H1 (cell line): ENCODE measurements at regions not wholly inside any gene's neighbourhood (a gene's known extent, or its start where the extent isn't known, plus 50 kb on each side); places are given as distances from the start of the nearest gene placed in this dataset.

Experiments used
- CTCF ChIA-PET: fragments of 300-600 bp; sonication (Branson Sonifier 250); formaldehyde crosslinking; loops from one replicate; lab custom pipeline; 2021; ENCODE audit not compliant: partially characterized antibody; lab: Charles Lee
- POLR2A ChIA-PET: fragments of 300-600 bp; sonication (Branson Sonifier 250); formaldehyde crosslinking; loops from one replicate; lab custom pipeline; 2021; ENCODE audit warnings: inconsistent platforms; ENCODE audit not compliant: partially characterized antibody; lab: Charles Lee
- DNase-seq, 2 experiments: peaks; one replicate each; pipeline versions ENCODE4 v3.0.0 to v3.0.0-alpha.2; 2010 to 2022; ENCODE audit warnings: low spot score in 2 of 2, low read depth in 1 of 2, mixed read lengths in 1 of 2
- FAIRE-seq: peaks from 2 replicates; lab custom pipeline; 2011; peaks lifted over from hg19 to GRCh38; lab: Jason Lieb, UNC
- H2AFZ ChIP-seq: 2 replicates; pipeline ENCODE4 v1.8.1; 2012; ENCODE audit warnings: low read length, inconsistent platforms
- H2AK5ac ChIP-seq: 2 replicates; pipeline ENCODE4 v1.6.1; 2013; ENCODE audit warnings: low read depth, low read length
- H2BK120ac ChIP-seq: replicated peaks from 2 replicates; pipeline ENCODE3; 2013; ENCODE audit warnings: low read depth, low read length, inconsistent platforms
- H2BK12ac ChIP-seq: 2 replicates; pipeline ENCODE4 v1.6.1; 2013; ENCODE audit warnings: low read depth, low read length
- H2BK15ac ChIP-seq: 2 replicates; pipeline ENCODE4 v1.6.1; 2013; ENCODE audit warnings: low read length
- H2BK20ac ChIP-seq: 2 replicates; pipeline ENCODE4 v1.6.1; 2013; ENCODE audit warnings: low read length
- H2BK5ac ChIP-seq: 2 replicates; pipeline ENCODE4 v1.6.1; 2013; ENCODE audit warnings: low read depth, low read length
- H3K14ac ChIP-seq: 2 replicates; pipeline ENCODE4 v1.6.1; 2013; ENCODE audit warnings: inconsistent platforms; ENCODE audit not compliant: insufficient read length
- H3K18ac ChIP-seq: 2 replicates; pipeline ENCODE4 v1.6.1; 2013; ENCODE audit warnings: low read length; ENCODE audit errors: extremely low read depth
- H3K23ac ChIP-seq: 2 replicates; pipeline ENCODE4 v1.6.1; 2013; ENCODE audit warnings: inconsistent platforms; ENCODE audit not compliant: insufficient read length
- H3K23me2 ChIP-seq: 2 replicates; pipeline ENCODE4 v1.6.1; 2013; ENCODE audit warnings: low read depth, low read length
- H3K27ac ChIP-seq: 2 replicates; pipeline ENCODE4 v1.6.1; 2011; ENCODE audit warnings: low read depth, low read length, inconsistent platforms
- H3K27me3 ChIP-seq, 4 experiments: replicated peaks in 1 of 4; 1 replicate in 1 of 4; 2 replicates in 3 of 4; pipeline versions ENCODE4 v1.6.1 to v1.8.1; 2011 to 2013; ENCODE audit warnings: low read length in 3 of 4, mild to moderate bottlenecking in 3 of 4, inconsistent platforms in 2 of 4, mixed read lengths in 2 of 4, moderate library complexity in 1 of 4; ENCODE audit not compliant: control insufficient read depth in 3 of 4, insufficient read depth in 3 of 4; ENCODE audit errors: extremely low read depth in 1 of 4
- H3K36me3 ChIP-seq, 4 experiments: 2 replicates each; pipeline versions ENCODE4 v1.6.1 to v1.8.1; 2011 to 2013; ENCODE audit warnings: mild to moderate bottlenecking in 4 of 4, low read length in 3 of 4, moderate library complexity in 2 of 4, control low read depth in 1 of 4, inconsistent platforms in 1 of 4; ENCODE audit not compliant: insufficient read depth in 4 of 4, control insufficient read depth in 2 of 4
- H3K4ac ChIP-seq: replicated peaks from 2 replicates; pipeline ENCODE3; 2013; ENCODE audit warnings: low read length, low read depth, mixed read lengths, inconsistent platforms; ENCODE audit not compliant: insufficient read length
- H3K4me1 ChIP-seq, 4 experiments: replicated peaks in 1 of 4; 1 replicate in 1 of 4; 2 replicates in 3 of 4; pipeline versions ENCODE4 v1.6.1 to v1.8.1; 2011 to 2013; ENCODE audit warnings: low read length in 3 of 4, inconsistent platforms in 2 of 4, mixed read lengths in 1 of 4; ENCODE audit not compliant: insufficient read depth in 4 of 4, control insufficient read depth in 3 of 4
- H3K4me2 ChIP-seq, 2 experiments: 2 replicates each; pipeline versions ENCODE4 v1.6.1 to v1.8.1; 2011 to 2013; ENCODE audit warnings: low read depth in 2 of 2, low read length in 2 of 2, control low read depth in 1 of 2, inconsistent platforms in 1 of 2, mild to moderate bottlenecking in 1 of 2; ENCODE audit not compliant: insufficient read depth in 1 of 2
- H3K4me3 ChIP-seq, 4 experiments: fragments of 200-600, 300-600 bp in 1 of 4; sonication (generic), shearing (Covaris generic), sonication (Bioruptor Twin) in 1 of 4; 2 replicates each; pipeline versions ENCODE4 v1.5.1 to v1.8.1; 2011 to 2016; ENCODE audit warnings: low read length in 4 of 4, low read depth in 3 of 4, control low read depth in 2 of 4, inconsistent platforms in 2 of 4, mild to moderate bottlenecking in 2 of 4, mixed read lengths in 1 of 4, moderate library complexity in 1 of 4; ENCODE audit not compliant: insufficient read depth in 2 of 4; ENCODE audit errors: extremely low read depth in 1 of 4
- H3K56ac ChIP-seq: replicated peaks from 2 replicates; pipeline ENCODE3; 2013; ENCODE audit warnings: low read depth, mild to moderate bottlenecking, mixed read lengths, low read length, inconsistent platforms; ENCODE audit not compliant: insufficient read length
- H3K79me1 ChIP-seq: 2 replicates; pipeline ENCODE4 v1.6.1; 2013; ENCODE audit warnings: low read depth, low read length, control low read depth
- H3K79me2 ChIP-seq, 2 experiments: 2 replicates each; pipeline versions ENCODE4 v1.6.1 to v1.8.1; 2012 to 2013; ENCODE audit warnings: low read length in 2 of 2, mild to moderate bottlenecking in 2 of 2, inconsistent platforms in 1 of 2; ENCODE audit not compliant: insufficient read depth in 2 of 2, control insufficient read depth in 1 of 2
- H3K9ac ChIP-seq, 4 experiments: replicated peaks in 1 of 4; 1 replicate in 1 of 4; 2 replicates in 3 of 4; pipeline versions ENCODE4 v1.6.1 to v1.8.1; 2011 to 2013; ENCODE audit warnings: low read depth in 3 of 4, low read length in 3 of 4, control low read depth in 2 of 4, mild to moderate bottlenecking in 2 of 4, moderate library complexity in 2 of 4, inconsistent platforms in 1 of 4; ENCODE audit errors: extremely low read depth in 1 of 4
- H3K9me3 ChIP-seq, 2 experiments: 2 replicates each; pipeline versions ENCODE4 v1.6.1 to v1.8.1; 2012 to 2013; ENCODE audit warnings: mild to moderate bottlenecking in 2 of 2, moderate library complexity in 2 of 2, control low read depth in 1 of 2, inconsistent platforms in 1 of 2, low read depth in 1 of 2, low read length in 1 of 2, mixed read lengths in 1 of 2; ENCODE audit not compliant: insufficient read depth in 2 of 2
- H4K20me1 ChIP-seq, 2 experiments: replicated peaks in 1 of 2; 2 replicates each; pipeline versions ENCODE3 to v1.8.1; 2011 to 2013; ENCODE audit warnings: inconsistent platforms in 2 of 2, low read length in 2 of 2, mild to moderate bottlenecking in 1 of 2; ENCODE audit not compliant: insufficient read depth in 2 of 2, control insufficient read depth in 1 of 2
- H4K5ac ChIP-seq: 2 replicates; pipeline ENCODE4 v1.6.1; 2013; ENCODE audit warnings: low read length, low read depth, mixed read lengths, inconsistent platforms; ENCODE audit not compliant: insufficient read length
- H4K8ac ChIP-seq: 2 replicates; pipeline ENCODE4 v1.8.0; 2013; ENCODE audit warnings: mild to moderate bottlenecking, moderate library complexity, low read length, inconsistent platforms; ENCODE audit not compliant: insufficient read depth; ENCODE audit errors: extremely low read depth
- H4K91ac ChIP-seq: replicated peaks from 2 replicates; pipeline ENCODE3; 2013; ENCODE audit warnings: low read length, mixed read lengths, inconsistent platforms; ENCODE audit not compliant: insufficient read length
- ASH2L ChIP-seq: fragments of 200-600, 300-600 bp; sonication (generic); IDR thresholded peaks from one replicate; pipeline ENCODE4 v1.7.1; 2017; ENCODE audit warnings: low read length
- CBX5 ChIP-seq: fragments of 300-800, 300-1000 bp; sonication (generic); IDR thresholded peaks from 2 replicates; pipeline ENCODE4 v1.7.1; 2016; ENCODE audit warnings: antibody characterized with exemption, low read length, low read depth
- CBX8 ChIP-seq: fragments of 300-800, 300-1000 bp; sonication (generic); IDR thresholded peaks from 2 replicates; pipeline ENCODE4 v1.7.1; 2016; ENCODE audit warnings: low read depth, low read length, borderline replicate concordance
- EGR1 ChIP-seq: IDR thresholded peaks from 2 replicates; pipeline ENCODE4 v1.6.1; 2011; ENCODE audit warnings: low read depth, low read length, borderline replicate concordance
- GTF2F1 ChIP-seq: IDR thresholded peaks from 2 replicates; pipeline ENCODE4 v1.6.1; 2012; ENCODE audit warnings: low read depth, low read length, improper control_type of control experiment, borderline replicate concordance
- KDM5A ChIP-seq: fragments of 200-600 bp; IDR thresholded peaks from 2 replicates; pipeline ENCODE4 v1.7.1; 2012; ENCODE audit warnings: mild to moderate bottlenecking, low read length, inconsistent platforms, mixed read lengths
- NRF1 ChIP-seq: IDR thresholded peaks from 2 replicates; pipeline ENCODE4 v1.6.1; 2011; ENCODE audit warnings: mild to moderate bottlenecking, low read depth, low read length, improper control_type of control experiment
- PHF8 ChIP-seq: fragments of 200-600 bp; sonication (generic); conservative IDR thresholded peaks from 2 replicates; pipeline ENCODE4 v1.7.1; 2012; ENCODE audit warnings: low read depth, mild to moderate bottlenecking, inconsistent platforms, low read length, moderate library complexity
- RAD21 ChIP-seq, 2 experiments: IDR thresholded peaks in 1 of 2; conservative IDR thresholded peaks in 1 of 2; 2 replicates each; pipeline ENCODE4 v1.6.1; 2011; ENCODE audit warnings: low read depth in 2 of 2, low read length in 2 of 2, improper control_type of control experiment in 1 of 2, inconsistent platforms in 1 of 2, mild to moderate bottlenecking in 1 of 2, moderate library complexity in 1 of 2
- SIRT6 ChIP-seq: IDR thresholded peaks from one replicate; pipeline ENCODE4 v1.7.1; 2012; ENCODE audit warnings: low read length, inconsistent platforms
- SP1 ChIP-seq: IDR thresholded peaks from 2 replicates; pipeline ENCODE4 v1.6.1; 2011; ENCODE audit warnings: low read depth, low read length
- WGBS, 2 experiments: shearing (Covaris generic) in 1 of 2; methylation state at CpG; one replicate each; pipeline versions ENCODE4 v1.1.6 to v1.1.7; 2013 to 2015; ENCODE audit warnings: low lambda C conversion rate in 2 of 2, mixed read lengths in 2 of 2, inconsistent platforms in 1 of 2, low coverage in 1 of 2, missing lambda C conversion rate in 1 of 2; ENCODE audit not compliant: insufficient replicate concordance in 2 of 2, insufficient coverage in 1 of 2, insufficient read length in 1 of 2; ENCODE audit errors: extremely low coverage in 1 of 2, missing lambda C conversion rate in 1 of 2; 5-methylcytosine and 5-hydroxymethylcytosine counted together

- Histone ChIP-seq H4K91ac (no peak overlapping the region), H4K8ac (no peak overlapping the region), H3K9me3 (no peaks in the 10 kb centered on the region), H3K27ac (no peak overlapping the region), H3K56ac (no peak overlapping the region), H3K14ac (no peak overlapping the region), H2BK15ac (no peak overlapping the region), H2AFZ (no peak overlapping the region), H3K4me3 (no peak overlapping the region), H2BK5ac (no peak overlapping the region), H3K36me3 (no peaks in the 10 kb centered on the region), H2BK120ac (no peak overlapping the region), H3K18ac (no peak overlapping the region), H3K9ac (no peak overlapping the region), H2AK5ac (no peak overlapping the region), H4K20me1 (no peaks in the 10 kb centered on the region), H3K27me3 (no peaks in the 10 kb centered on the region), H3K4ac (no peak overlapping the region), H3K23ac (no peak overlapping the region), H3K79me2 (no peaks in the 10 kb centered on the region), H2BK12ac (no peak overlapping the region), H3K4me1 (peaks cover 0 to 5% (median 1%) of the 10 kb centered on the region in 4 experiments; a peak in 2 of 7 replicates), H3K79me1 (no peaks in the 10 kb centered on the region), H3K23me2 (no peaks in the 10 kb centered on the region), H2BK20ac (no peak overlapping the region), H3K4me2 (no peak overlapping the region), H4K5ac (no peak overlapping the region)
- no peak for TF ChIP-seq CBX5
- TF ChIP-seq EGR1: no peak
- TF ChIP-seq NRF1: no peak
- TF ChIP-seq ASH2L: no peak
- no peak for TF ChIP-seq GTF2F1
- TF ChIP-seq SP1: no peak
- TF ChIP-seq CBX8: no peak
- TF ChIP-seq PHF8: no peak
- TF ChIP-seq SIRT6: no peak
- no peak for TF ChIP-seq KDM5A
- no peak for TF ChIP-seq RAD21 (IDR thresholded peaks at IDR 0.05 in 1 of 2, conservative IDR thresholded peaks at IDR 0.05 in 1 of 2; ENCODE audit: low read depth in 2 of 2, low read length in 2 of 2)
- WGBS, 2 experiments: 91% methylated on average over 8 of the region's 8 CpGs; no CpG with 5 or more reads in 1 of the 2 experiments
- no peak for DNase-seq
- POLR2A ChIA-PET: interaction anchor here (1.0 kb wide), 1 partner anchor 13 kb away, joined by 3 read pairs; no protein-coding TSS in a partner anchor
- CTCF ChIA-PET: interaction anchor here (0.6 to 5.9 kb wide), 56 partner anchors 9 to 836 kb away, joined by 3 to 55 read pairs (median 4); no protein-coding TSS in a partner anchor
- FAIRE-seq: no peak
Measured at GRCh38 chr13:39941911-39942551, 286.6 kb downstream of the COG6 start.
